ENCODE measurements at regions not wholly inside any gene's neighbourhood (a gene's known extent, or its start where the extent isn't known, plus 50 kb on each side); places are given as distances from the start of the nearest gene placed in this dataset.

DNA sequence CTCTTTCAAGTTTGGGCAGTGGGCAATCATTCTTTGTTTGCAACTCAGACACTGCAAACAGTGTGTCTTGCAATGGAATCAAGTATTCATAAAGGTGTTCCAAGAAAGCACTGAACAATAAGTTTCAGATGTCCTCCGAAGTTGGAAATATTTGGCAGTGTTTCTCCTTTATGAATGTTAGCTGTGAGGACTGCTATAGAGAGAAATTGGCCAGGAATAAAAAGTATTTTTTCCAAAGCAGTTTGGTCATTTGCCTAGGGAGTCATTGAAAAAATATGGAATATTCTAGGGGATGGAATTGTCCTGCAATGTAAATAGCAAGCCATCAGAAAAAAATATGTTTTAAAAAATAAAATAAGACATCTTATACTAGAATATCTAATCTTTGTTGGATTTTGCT is 688.6 kb upstream of the SEMA6A start (continued):
- no peak for TF ChIP-seq SMAD3 (CRISPR knock-in tag; IDR thresholded peaks at IDR 0.05; ENCODE audit: borderline replicate concordance)
- TF ChIP-seq, protein P1, sequence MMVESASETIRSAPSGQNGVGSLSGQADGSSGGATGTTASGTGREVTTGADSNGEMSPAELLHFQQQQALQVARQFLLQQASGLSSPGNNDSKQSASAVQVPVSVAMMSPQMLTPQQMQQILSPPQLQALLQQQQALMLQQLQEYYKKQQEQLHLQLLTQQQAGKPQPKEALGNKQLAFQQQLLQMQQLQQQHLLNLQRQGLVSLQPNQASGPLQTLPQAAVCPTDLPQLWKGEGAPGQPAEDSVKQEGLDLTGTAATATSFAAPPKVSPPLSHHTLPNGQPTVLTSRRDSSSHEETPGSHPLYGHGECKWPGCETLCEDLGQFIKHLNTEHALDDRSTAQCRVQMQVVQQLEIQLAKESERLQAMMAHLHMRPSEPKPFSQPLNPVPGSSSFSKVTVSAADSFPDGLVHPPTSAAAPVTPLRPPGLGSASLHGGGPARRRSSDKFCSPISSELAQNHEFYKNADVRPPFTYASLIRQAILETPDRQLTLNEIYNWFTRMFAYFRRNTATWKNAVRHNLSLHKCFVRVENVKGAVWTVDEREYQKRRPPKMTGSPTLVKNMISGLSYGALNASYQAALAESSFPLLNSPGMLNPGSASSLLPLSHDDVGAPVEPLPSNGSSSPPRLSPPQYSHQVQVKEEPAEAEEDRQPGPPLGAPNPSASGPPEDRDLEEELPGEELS (CRISPR knock-in tag; IDR thresholded peaks at IDR 0.05): no peak

DNA sequence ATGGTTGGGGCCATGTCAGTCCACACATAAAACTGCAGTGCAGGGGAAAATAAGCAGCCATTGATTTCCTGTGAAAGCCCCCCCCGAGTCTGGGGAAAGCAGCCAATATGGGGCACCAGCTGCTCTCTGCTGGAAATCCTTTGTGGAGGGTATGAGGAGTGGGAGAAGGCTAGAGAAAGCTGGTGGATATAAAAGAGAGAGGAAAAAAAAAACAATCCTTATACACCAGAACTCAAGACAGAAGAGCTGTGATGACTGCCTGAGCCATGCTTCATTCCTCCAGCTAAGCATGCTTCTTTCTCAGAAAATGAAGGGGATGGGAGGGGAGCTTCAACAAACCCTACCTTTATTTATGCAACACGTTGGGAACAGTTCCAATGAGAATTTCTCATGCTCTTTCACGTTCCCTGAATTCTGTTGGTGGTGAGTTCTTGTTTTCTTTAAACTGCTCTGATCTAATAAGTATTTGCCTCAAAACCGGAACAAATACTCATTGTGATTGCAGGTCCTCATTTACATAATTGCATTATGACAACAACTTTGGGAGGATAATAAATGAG is 688.0 kb upstream of the SEMA6A start:
- Mint-ChIP-seq H3K27me3 (ENCODE audit: low read depth) (no peaks in the 10 kb centered on the region), H3K36me3 (peaks cover 26% of the 10 kb centered on the region), H3K4me1 (peaks cover 8% of the 10 kb centered on the region; the same call in 1 of the 2 replicates), H3K27ac (no peak overlapping the region), H3K9me3 (peaks cover 34% of the 10 kb centered on the region), H3K4me3 (no peak overlapping the region)
- no peak for TF ChIP-seq NFE2L1 (CRISPR knock-in tag; IDR thresholded peaks at IDR 0.05)
- TF ChIP-seq, protein P2, sequence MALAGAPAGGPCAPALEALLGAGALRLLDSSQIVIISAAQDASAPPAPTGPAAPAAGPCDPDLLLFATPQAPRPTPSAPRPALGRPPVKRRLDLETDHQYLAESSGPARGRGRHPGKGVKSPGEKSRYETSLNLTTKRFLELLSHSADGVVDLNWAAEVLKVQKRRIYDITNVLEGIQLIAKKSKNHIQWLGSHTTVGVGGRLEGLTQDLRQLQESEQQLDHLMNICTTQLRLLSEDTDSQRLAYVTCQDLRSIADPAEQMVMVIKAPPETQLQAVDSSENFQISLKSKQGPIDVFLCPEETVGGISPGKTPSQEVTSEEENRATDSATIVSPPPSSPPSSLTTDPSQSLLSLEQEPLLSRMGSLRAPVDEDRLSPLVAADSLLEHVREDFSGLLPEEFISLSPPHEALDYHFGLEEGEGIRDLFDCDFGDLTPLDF (CRISPR knock-in tag; IDR thresholded peaks at IDR 0.05): no peak
- TF ChIP-seq, protein P3, sequence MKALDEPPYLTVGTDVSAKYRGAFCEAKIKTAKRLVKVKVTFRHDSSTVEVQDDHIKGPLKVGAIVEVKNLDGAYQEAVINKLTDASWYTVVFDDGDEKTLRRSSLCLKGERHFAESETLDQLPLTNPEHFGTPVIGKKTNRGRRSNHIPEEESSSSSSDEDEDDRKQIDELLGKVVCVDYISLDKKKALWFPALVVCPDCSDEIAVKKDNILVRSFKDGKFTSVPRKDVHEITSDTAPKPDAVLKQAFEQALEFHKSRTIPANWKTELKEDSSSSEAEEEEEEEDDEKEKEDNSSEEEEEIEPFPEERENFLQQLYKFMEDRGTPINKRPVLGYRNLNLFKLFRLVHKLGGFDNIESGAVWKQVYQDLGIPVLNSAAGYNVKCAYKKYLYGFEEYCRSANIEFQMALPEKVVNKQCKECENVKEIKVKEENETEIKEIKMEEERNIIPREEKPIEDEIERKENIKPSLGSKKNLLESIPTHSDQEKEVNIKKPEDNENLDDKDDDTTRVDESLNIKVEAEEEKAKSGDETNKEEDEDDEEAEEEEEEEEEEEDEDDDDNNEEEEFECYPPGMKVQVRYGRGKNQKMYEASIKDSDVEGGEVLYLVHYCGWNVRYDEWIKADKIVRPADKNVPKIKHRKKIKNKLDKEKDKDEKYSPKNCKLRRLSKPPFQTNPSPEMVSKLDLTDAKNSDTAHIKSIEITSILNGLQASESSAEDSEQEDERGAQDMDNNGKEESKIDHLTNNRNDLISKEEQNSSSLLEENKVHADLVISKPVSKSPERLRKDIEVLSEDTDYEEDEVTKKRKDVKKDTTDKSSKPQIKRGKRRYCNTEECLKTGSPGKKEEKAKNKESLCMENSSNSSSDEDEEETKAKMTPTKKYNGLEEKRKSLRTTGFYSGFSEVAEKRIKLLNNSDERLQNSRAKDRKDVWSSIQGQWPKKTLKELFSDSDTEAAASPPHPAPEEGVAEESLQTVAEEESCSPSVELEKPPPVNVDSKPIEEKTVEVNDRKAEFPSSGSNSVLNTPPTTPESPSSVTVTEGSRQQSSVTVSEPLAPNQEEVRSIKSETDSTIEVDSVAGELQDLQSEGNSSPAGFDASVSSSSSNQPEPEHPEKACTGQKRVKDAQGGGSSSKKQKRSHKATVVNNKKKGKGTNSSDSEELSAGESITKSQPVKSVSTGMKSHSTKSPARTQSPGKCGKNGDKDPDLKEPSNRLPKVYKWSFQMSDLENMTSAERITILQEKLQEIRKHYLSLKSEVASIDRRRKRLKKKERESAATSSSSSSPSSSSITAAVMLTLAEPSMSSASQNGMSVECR (CRISPR knock-in tag; IDR thresholded peaks at IDR 0.05; ENCODE audit: borderline replicate concordance): no peak
- TF ChIP-seq ZNF121 (CRISPR knock-in tag; IDR thresholded peaks at IDR 0.05): no peak
- TF ChIP-seq ZNF138 (CRISPR knock-in tag; conservative IDR thresholded peaks at IDR 0.05): no peak
- no peak for TF ChIP-seq ZMAT4 (CRISPR knock-in tag; IDR thresholded peaks at IDR 0.05)
- TF ChIP-seq MLX (CRISPR knock-in tag; IDR thresholded peaks at IDR 0.05): no peak
- TF ChIP-seq GTF2I (CRISPR knock-in tag; conservative IDR thresholded peaks at IDR 0.05): no peak
- TF ChIP-seq ZNF219 (CRISPR knock-in tag; IDR thresholded peaks at IDR 0.05; ENCODE audit: borderline replicate concordance): no peak
- no peak for TF ChIP-seq ZNF317 (CRISPR knock-in tag; IDR thresholded peaks at IDR 0.05; ENCODE audit: borderline replicate concordance, low read depth)
- DNase-seq (ENCODE audit: low spot score) (no peak), ATAC-seq (no peak)
- POLR2A ChIA-PET: no interaction called here
- CTCF ChIA-PET: no interaction called here

- Mint-ChIP-seq H3K27ac (no peak overlapping the region), H3K4me1 (peaks cover 8% of the 10 kb centered on the region; the same call in 1 of the 2 replicates), H3K27me3 (ENCODE audit: low read depth) (no peaks in the 10 kb centered on the region), H3K4me3 (no peak overlapping the region), H3K9me3 (peaks cover 32% of the 10 kb centered on the region), H3K36me3 (peaks cover 26% of the 10 kb centered on the region)
- ChIA-PET POLR2A (no interaction called here), CTCF (no interaction called here)
- ATAC-seq (no peak), DNase-seq (ENCODE audit: low spot score) (no peak)
- TF ChIP-seq, protein P4, sequence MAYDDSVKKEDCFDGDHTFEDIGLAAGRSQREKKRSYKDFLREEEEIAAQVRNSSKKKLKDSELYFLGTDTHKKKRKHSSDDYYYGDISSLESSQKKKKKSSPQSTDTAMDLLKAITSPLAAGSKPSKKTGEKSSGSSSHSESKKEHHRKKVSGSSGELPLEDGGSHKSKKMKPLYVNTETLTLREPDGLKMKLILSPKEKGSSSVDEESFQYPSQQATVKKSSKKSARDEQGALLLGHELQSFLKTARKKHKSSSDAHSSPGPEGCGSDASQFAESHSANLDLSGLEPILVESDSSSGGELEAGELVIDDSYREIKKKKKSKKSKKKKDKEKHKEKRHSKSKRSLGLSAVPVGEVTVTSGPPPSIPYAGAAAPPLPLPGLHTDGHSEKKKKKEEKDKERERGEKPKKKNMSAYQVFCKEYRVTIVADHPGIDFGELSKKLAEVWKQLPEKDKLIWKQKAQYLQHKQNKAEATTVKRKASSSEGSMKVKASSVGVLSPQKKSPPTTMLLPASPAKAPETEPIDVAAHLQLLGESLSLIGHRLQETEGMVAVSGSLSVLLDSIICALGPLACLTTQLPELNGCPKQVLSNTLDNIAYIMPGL (CRISPR knock-in tag; IDR thresholded peaks at IDR 0.05): no peak
- TF ChIP-seq FOXP1 (CRISPR knock-in tag; IDR thresholded peaks at IDR 0.05; ENCODE audit: borderline replicate concordance) (no peak), ESRRA (CRISPR knock-in tag; IDR thresholded peaks at IDR 0.05; ENCODE audit: borderline replicate concordance) (no peak), ZNF317 (CRISPR knock-in tag; IDR thresholded peaks at IDR 0.05; ENCODE audit: borderline replicate concordance, low read depth) (no peak), ATF1 (CRISPR knock-in tag; IDR thresholded peaks at IDR 0.05) (no peak), CDX4 (CRISPR knock-in tag; IDR thresholded peaks at IDR 0.05; ENCODE audit: borderline replicate concordance) (no peak), TEAD1 (CRISPR knock-in tag; IDR thresholded peaks at IDR 0.05) (no peak), GTF2I (CRISPR knock-in tag; conservative IDR thresholded peaks at IDR 0.05) (no peak)
- TF ChIP-seq, protein P5, sequence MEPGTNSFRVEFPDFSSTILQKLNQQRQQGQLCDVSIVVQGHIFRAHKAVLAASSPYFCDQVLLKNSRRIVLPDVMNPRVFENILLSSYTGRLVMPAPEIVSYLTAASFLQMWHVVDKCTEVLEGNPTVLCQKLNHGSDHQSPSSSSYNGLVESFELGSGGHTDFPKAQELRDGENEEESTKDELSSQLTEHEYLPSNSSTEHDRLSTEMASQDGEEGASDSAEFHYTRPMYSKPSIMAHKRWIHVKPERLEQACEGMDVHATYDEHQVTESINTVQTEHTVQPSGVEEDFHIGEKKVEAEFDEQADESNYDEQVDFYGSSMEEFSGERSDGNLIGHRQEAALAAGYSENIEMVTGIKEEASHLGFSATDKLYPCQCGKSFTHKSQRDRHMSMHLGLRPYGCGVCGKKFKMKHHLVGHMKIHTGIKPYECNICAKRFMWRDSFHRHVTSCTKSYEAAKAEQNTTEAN (CRISPR knock-in tag; IDR thresholded peaks at IDR 0.05): no peak
Measured at GRCh38 chr5:117261948-117262571, 687.4 kb upstream of the SEMA6A start.
